ENCODE measurements at regions not wholly inside any gene's neighbourhood (a gene's known extent, or its start where the extent isn't known, plus 50 kb on each side); places are given as distances from the start of the nearest gene placed in this dataset.

DNA sequence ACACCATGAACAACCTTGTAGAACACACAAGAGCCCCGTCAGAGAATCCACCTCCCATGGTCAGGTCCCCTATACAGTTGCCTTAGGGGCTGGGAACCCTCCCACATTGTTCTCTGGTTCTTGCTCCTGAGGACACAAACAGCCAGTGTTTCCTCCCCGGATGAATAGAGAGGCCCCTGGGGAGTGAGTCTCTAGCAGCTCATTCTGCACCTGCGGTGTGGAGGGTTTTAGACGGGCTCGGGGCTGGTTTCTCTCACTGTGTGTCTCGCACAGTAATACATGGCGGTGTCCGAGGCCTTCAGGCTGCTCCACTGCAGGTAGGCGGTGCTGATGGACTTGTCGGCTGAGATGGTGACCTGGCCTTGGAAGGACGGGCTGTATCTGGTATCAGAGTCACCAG is 1052.1 kb downstream of the TMEM121 start:
- no peak for TF ChIP-seq CTCF (IDR thresholded peaks at IDR 0.05)
- TF ChIP-seq POLR2A (IDR thresholded peaks at IDR 0.05), result no peak

Data from body of pancreas (tissue), 4 donors.